GM21786 (cell line): ENCODE measurements at regions not wholly inside any gene's neighbourhood (a gene's known extent, or its start where the extent isn't known, plus 50 kb on each side); places are given as distances from the start of the nearest gene placed in this dataset.
"Not testable (repeated sequence)": the region's sequence is repeated elsewhere in the genome, so short reads cannot be mapped to it uniquely, and the experiment has no call there.

ENCODE experiments used
- ATAC-seq: cut with Tn5 transposase; IDR thresholded peaks from one replicate; pipeline ENCODE4 v1.9.1; 2021; ENCODE audit not compliant: unreplicated experiment

GRCh38 chr2:161048317-161048716, 111.9 kb upstream of the TANK start:
- no peak for ATAC-seq

GRCh38 chr2:161049559-161049958, 110.7 kb upstream of the TANK start:
- no peak for ATAC-seq

- ATAC-seq = no peak
Measured at GRCh38 chr2:161052214-161052613, 108.0 kb upstream of the TANK start.

GRCh38 chr2:161055289-161055688, 104.9 kb upstream of the TANK start:
- no peak for ATAC-seq

GRCh38 chr2:161059388-161059787, 100.8 kb upstream of the TANK start:
- ATAC-seq = no peak

GRCh38 chr2:161061786-161062185, 98.4 kb upstream of the TANK start:
- ATAC-seq = no peak

GRCh38 chr2:161063157-161063945, 96.9 kb upstream of the TANK start:
- ATAC-seq = peak; percentile 87

GRCh38 chr2:161063946-161064306, 96.3 kb upstream of the TANK start:
- ATAC-seq = peak; percentile 38

GRCh38 chr2:161067846-161068350, 92.3 kb upstream of the TANK start:
- ATAC-seq = no peak

GRCh38 chr2:161068670-161069069, 91.6 kb upstream of the TANK start:
- peak; percentile 35 for ATAC-seq

GRCh38 chr2:161070693-161071479, 89.3 kb upstream of the TANK start:
- ATAC-seq = no peak

- not testable (repeated sequence) for ATAC-seq
Measured at GRCh38 chr2:161072436-161072835, 87.8 kb upstream of the TANK start.

GRCh38 chr2:161075701-161076100, 84.5 kb upstream of the TANK start:
- ATAC-seq = no peak

GRCh38 chr2:161076936-161077335, 83.3 kb upstream of the TANK start:
- ATAC-seq = no peak

GRCh38 chr2:161077367-161078210, 82.6 kb upstream of the TANK start:
- ATAC-seq = peak; percentile 86

- ATAC-seq = no peak
Measured at GRCh38 chr2:161078211-161078539, 82.1 kb upstream of the TANK start.

- ATAC-seq = no peak
Measured at GRCh38 chr2:161085149-161085548, 75.1 kb upstream of the TANK start.

- ATAC-seq = peak; percentile 89
Measured at GRCh38 chr2:161088658-161089350, 71.4 kb upstream of the TANK start.

GRCh38 chr2:161090411-161090810, 69.8 kb upstream of the TANK start:
- ATAC-seq = peak; percentile 41

- ATAC-seq = no peak
Measured at GRCh38 chr2:161095314-161095713, 64.9 kb upstream of the TANK start.

GRCh38 chr2:161096336-161096735, 63.9 kb upstream of the TANK start:
- ATAC-seq = no peak
